Fibroblast of lung (primary cell): ENCODE measurements at regions not wholly inside any gene's neighbourhood (a gene's known extent, or its start where the extent isn't known, plus 50 kb on each side); places are given as distances from the start of the nearest gene placed in this dataset.

Experiments
- CTCF ChIP-seq, 2 donors: IDR thresholded peaks in 1 of 2; conservative IDR thresholded peaks in 1 of 2; 1 replicate in 1 of 2; 2 replicates in 1 of 2; pipeline ENCODE4 v1.5.1; 2011 to 2012; ENCODE audit warnings: low read length in 2 of 2, control low read depth in 1 of 2, inconsistent platforms in 1 of 2, low read depth in 1 of 2, mild to moderate bottlenecking in 1 of 2
- EZH2 ChIP-seq: IDR thresholded peaks from 2 replicates; pipeline ENCODE4 v1.5.1; 2012; ENCODE audit warnings: low read length, control low read depth, mild to moderate bottlenecking; ENCODE audit errors: missing control alignments

- TF ChIP-seq EZH2 (no peak), CTCF (conservative IDR thresholded peaks at IDR 0.05 in 1 of 2, IDR thresholded peaks at IDR 0.05 in 1 of 2; ENCODE audit: low read depth in 1 of 2, low read length in 2 of 2) (no peak)
Measured at GRCh38 chr5:169512385-169512784, 71.2 kb upstream of the SPDL1 start.
